Spinal cord (tissue), 9 donors: ENCODE measurements at regions not wholly inside any gene's neighbourhood (a gene's known extent, or its start where the extent isn't known, plus 50 kb on each side); places are given as distances from the start of the nearest gene placed in this dataset.
A peak's percentile ranks its signal among the peaks of the same experiment; 100 is the strongest.

Experiments
- DNase-seq, 6 donors: peaks; one replicate each; pipeline versions ENCODE4 v3.0.0 to v3.0.0-alpha.2; 2013 to 2015; ENCODE audit warnings: low spot score in 6 of 6, low read depth in 4 of 6
- H3K27ac ChIP-seq: one replicate; pipeline ENCODE4 v1.5.1; 2013; ENCODE audit warnings: low read depth, low read length, control low read depth
- H3K27me3 ChIP-seq: one replicate; pipeline ENCODE4 v1.6.1; 2013; ENCODE audit warnings: low read length; ENCODE audit not compliant: control insufficient read depth, insufficient read depth
- H3K36me3 ChIP-seq: one replicate; pipeline ENCODE4 v1.6.1; 2013; ENCODE audit warnings: low read length; ENCODE audit not compliant: control insufficient read depth, insufficient read depth
- H3K4me1 ChIP-seq: one replicate; pipeline ENCODE4 v1.6.1; 2013; ENCODE audit warnings: low read length; ENCODE audit not compliant: control insufficient read depth, insufficient read depth
- H3K4me3 ChIP-seq: one replicate; pipeline ENCODE4 v1.5.1; 2013; ENCODE audit warnings: low read depth, low read length, control low read depth
- H3K9me3 ChIP-seq: one replicate; pipeline ENCODE4 v1.6.1; 2013; ENCODE audit warnings: low read length; ENCODE audit not compliant: control insufficient read depth, insufficient read depth
- WGBS: methylation state at CpG from one replicate; pipeline ENCODE4 v1.1.5; 2013; ENCODE audit warnings: missing lambda C conversion rate; ENCODE audit not compliant: insufficient coverage; 5-methylcytosine and 5-hydroxymethylcytosine counted together
- donor health status: healthy.

- H3K36me3 ChIP-seq: no peaks in the 10 kb centered on the region
- no peak overlapping the region for H3K27ac ChIP-seq
- no peak overlapping the region for H3K4me3 ChIP-seq
- DNase-seq: no peak
- no peaks in the 10 kb centered on the region for H3K4me1 ChIP-seq
- H3K27me3 ChIP-seq: no peaks in the 10 kb centered on the region
- peaks cover 7% of the 10 kb centered on the region for H3K9me3 ChIP-seq
Measured at GRCh38 chr6:51090343-51090742, 271.7 kb downstream of the TFAP2B start.

GRCh38 chr6:51093871-51094270 lies 275.2 kb downstream of the TFAP2B start:
- Histone ChIP-seq H3K36me3 (no peaks in the 10 kb centered on the region), H3K4me3 (no peak overlapping the region), H3K27ac (no peak overlapping the region), H3K9me3 (peaks cover 7% of the 10 kb centered on the region), H3K27me3 (no peaks in the 10 kb centered on the region), H3K4me1 (no peaks in the 10 kb centered on the region)
- WGBS: no CpG with 5 or more reads among the region's 3 CpGs
- DNase-seq: no peak

GRCh38 chr6:51094271-51094670 lies 275.6 kb downstream of the TFAP2B start:
- no CpG with 5 or more reads among the region's 1 CpG for WGBS
- no peak overlapping the region for H3K27ac ChIP-seq
- no peak overlapping the region for H3K4me3 ChIP-seq

GRCh38 chr6:51098246-51098645 lies 279.6 kb downstream of the TFAP2B start:
- no peaks in the 10 kb centered on the region for H3K27me3 ChIP-seq
- 50% methylated on average over 1 of the region's 5 CpGs for whole genome bisulfite sequencing
- H3K4me3 ChIP-seq: no peak overlapping the region
- DNase-seq: no peak
- H3K9me3 ChIP-seq: no peaks in the 10 kb centered on the region
- H3K36me3 ChIP-seq: no peaks in the 10 kb centered on the region
- no peaks in the 10 kb centered on the region for H3K4me1 ChIP-seq
- H3K27ac ChIP-seq: no peak overlapping the region

More at GRCh38 chr6:51094271-51094670, 275.6 kb downstream of the TFAP2B start:
- DNase-seq: no peak
- no peaks in the 10 kb centered on the region for H3K27me3 ChIP-seq
- peaks cover 7% of the 10 kb centered on the region for H3K9me3 ChIP-seq
- no peaks in the 10 kb centered on the region for H3K4me1 ChIP-seq
- no peaks in the 10 kb centered on the region for H3K36me3 ChIP-seq

GRCh38 chr6:51098791-51099190 lies 280.1 kb downstream of the TFAP2B start:
- Histone ChIP-seq H3K4me3 (no peak overlapping the region), H3K27ac (no peak overlapping the region), H3K36me3 (no peaks in the 10 kb centered on the region), H3K27me3 (no peaks in the 10 kb centered on the region), H3K4me1 (no peaks in the 10 kb centered on the region), H3K9me3 (no peaks in the 10 kb centered on the region)
- no peak for DNase-seq

GRCh38 chr6:51099201-51099600 lies 280.5 kb downstream of the TFAP2B start:
- Histone ChIP-seq H3K36me3 (no peaks in the 10 kb centered on the region), H3K27me3 (no peaks in the 10 kb centered on the region), H3K4me1 (no peaks in the 10 kb centered on the region), H3K9me3 (no peaks in the 10 kb centered on the region), H3K4me3 (no peak overlapping the region), H3K27ac (no peak overlapping the region)
- DNase-seq: no peak
- WGBS: no CpG with 5 or more reads among the region's 2 CpGs

- WGBS: no CpG with 5 or more reads among the region's 1 CpG
Measured at GRCh38 chr6:51105357-51105756, 286.7 kb downstream of the TFAP2B start.

GRCh38 chr6:51107769-51108203 lies 289.1 kb downstream of the TFAP2B start:
- H3K27me3 ChIP-seq: no peaks in the 10 kb centered on the region
- no peak overlapping the region for H3K27ac ChIP-seq
- no peak for DNase-seq
- H3K9me3 ChIP-seq: no peaks in the 10 kb centered on the region
- H3K4me3 ChIP-seq: no peak overlapping the region
- WGBS: no CpG with 5 or more reads among the region's 2 CpGs
- no peaks in the 10 kb centered on the region for H3K4me1 ChIP-seq
- no peaks in the 10 kb centered on the region for H3K36me3 ChIP-seq

More at GRCh38 chr6:51105357-51105756, 286.7 kb downstream of the TFAP2B start:
- H3K4me1 ChIP-seq: no peaks in the 10 kb centered on the region
- H3K9me3 ChIP-seq: no peaks in the 10 kb centered on the region
- H3K36me3 ChIP-seq: no peaks in the 10 kb centered on the region
- DNase-seq: no peak
- H3K4me3 ChIP-seq: no peak overlapping the region
- no peak overlapping the region for H3K27ac ChIP-seq
- no peaks in the 10 kb centered on the region for H3K27me3 ChIP-seq

- Histone ChIP-seq H3K27me3 (no peaks in the 10 kb centered on the region), H3K36me3 (no peaks in the 10 kb centered on the region), H3K4me3 (no peak overlapping the region), H3K9me3 (no peaks in the 10 kb centered on the region), H3K27ac (no peak overlapping the region), H3K4me1 (no peaks in the 10 kb centered on the region)
- WGBS: 92% methylated on average over 1 of the region's 4 CpGs
- no peak for DNase-seq
Measured at GRCh38 chr6:51108563-51109234, 290.0 kb downstream of the TFAP2B start.

- Histone ChIP-seq H3K9me3 (no peaks in the 10 kb centered on the region), H3K4me3 (no peak overlapping the region), H3K27me3 (no peaks in the 10 kb centered on the region), H3K4me1 (no peaks in the 10 kb centered on the region), H3K27ac (no peak overlapping the region), H3K36me3 (no peaks in the 10 kb centered on the region)
- peak in 1 of 6 donors; percentile 15 for DNase-seq
- WGBS: 100% methylated on average over 2 of the region's 5 CpGs
Measured at GRCh38 chr6:51112731-51113130, 294.1 kb downstream of the TFAP2B start.
